A673 (cell line): ENCODE measurements at regions not wholly inside any gene's neighbourhood (a gene's known extent, or its start where the extent isn't known, plus 50 kb on each side); places are given as distances from the start of the nearest gene placed in this dataset.

Experiments
- BruUV-seq: library from RNA; stranded (reverse); fragments of 400-500 nt; replicated peaks from 2 replicates; lab custom pipeline; 2021; lab: Mats Ljungman, UMichigan
- CTCF ChIA-PET: fragments of 300-600 bp; sonication (Branson Sonifier 250); formaldehyde crosslinking; loops from one replicate; lab custom pipeline; 2022; ENCODE audit warnings: antibody characterized with exemption; lab: Charles Lee
- POLR2A ChIA-PET: fragments of 300-600 bp; sonication (Branson Sonifier 250); formaldehyde crosslinking; loops from one replicate; lab custom pipeline; 2022; ENCODE audit warnings: antibody characterized with exemption; ENCODE audit not compliant: low non-redundant PET; lab: Charles Lee
- DNase-seq: peaks from one replicate; pipeline ENCODE4 v3.0.0-alpha.2; 2015; ENCODE audit warnings: low spot score
- H3K27ac ChIP-seq: fragments of 200-600 bp; sonication (generic); 2 replicates; pipeline ENCODE4 v1.5.1; 2016; ENCODE audit warnings: mixed run types, low read depth, mild to moderate bottlenecking, mixed read lengths, antibody characterized with exemption, low read length; ENCODE audit not compliant: poor library complexity, severe bottlenecking
- H3K27me3 ChIP-seq: fragments of 200-600 bp; sonication (generic); replicated peaks from 2 replicates; pipeline ENCODE4 v1.6.1; 2017; ENCODE audit warnings: mixed run types, low read depth, mild to moderate bottlenecking, mixed read lengths, antibody characterized with exemption, low read length; ENCODE audit not compliant: insufficient read depth, poor library complexity
- H3K36me3 ChIP-seq: fragments of 200-600 bp; sonication (generic); 2 replicates; pipeline ENCODE4 v1.6.1; 2016; ENCODE audit warnings: mixed run types, mild to moderate bottlenecking, mixed read lengths, antibody characterized with exemption, low read length; ENCODE audit not compliant: insufficient read depth, poor library complexity, severe bottlenecking
- H3K4me1 ChIP-seq: fragments of 200-600 bp; sonication (generic); 2 replicates; pipeline ENCODE4 v1.6.1; 2017; ENCODE audit warnings: mixed run types, mild to moderate bottlenecking, mixed read lengths, antibody characterized with exemption, low read length; ENCODE audit not compliant: insufficient read depth, poor library complexity, severe bottlenecking
- H3K4me3 ChIP-seq: fragments of 200-600 bp; sonication (generic); 2 replicates; pipeline ENCODE4 v1.5.1; 2016; ENCODE audit warnings: low read depth, mixed run types, mild to moderate bottlenecking, mixed read lengths, low read length; ENCODE audit not compliant: poor library complexity, severe bottlenecking
- H3K9me3 ChIP-seq: fragments of 200-600 bp; sonication (generic); 2 replicates; pipeline ENCODE4 v1.6.1; 2016; ENCODE audit warnings: mixed run types, low read depth, mild to moderate bottlenecking, mixed read lengths, antibody characterized with exemption, low read length; ENCODE audit not compliant: poor library complexity, severe bottlenecking
- EZH2 ChIP-seq: fragments of 200-600 bp; sonication (generic); IDR thresholded peaks from 2 replicates; pipeline ENCODE4 v1.6.1; 2017; ENCODE audit warnings: borderline replicate concordance, low read depth, mild to moderate bottlenecking, mixed read lengths, antibody characterized with exemption, low read length; ENCODE audit not compliant: poor library complexity, severe bottlenecking
- intact Hi-C: fragments of 100-400 bp; cut with micrococcal nuclease; formaldehyde crosslinking; loops from one replicate; pipeline ENCODE4 v1.10.0; 2022; ENCODE audit not compliant: unreplicated experiment
- TF ChIP-seq, protein P1 (sequence below): fragments of 300-800, 200-600 bp; sonication (generic); conservative IDR thresholded peaks from 2 replicates; pipeline ENCODE4 v1.5.1; 2017; ENCODE audit warnings: low read depth, mild to moderate bottlenecking, antibody characterized with exemption, low read length, moderate library complexity, mixed read lengths

DNA sequence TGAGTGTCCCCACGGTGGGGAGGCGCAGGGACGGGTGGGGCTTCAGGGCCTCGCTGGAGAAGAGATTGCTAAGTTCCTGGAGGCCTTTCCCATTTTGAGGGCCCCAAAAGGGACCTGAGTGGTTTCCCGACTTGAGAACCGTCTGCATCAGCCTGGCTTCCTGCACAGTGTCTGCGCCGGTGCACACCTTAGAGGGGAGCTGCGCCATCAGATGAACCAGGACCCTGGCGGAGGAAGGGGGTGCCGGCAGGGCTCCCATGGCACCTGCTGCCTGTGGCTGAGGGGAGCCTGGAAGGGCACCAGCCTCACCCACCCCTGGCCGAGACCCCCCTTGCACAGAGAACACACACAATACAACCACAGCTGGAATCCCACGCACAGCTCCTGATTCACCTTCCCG is 465.1 kb upstream of the MYT1L start:
- ChIA-PET POLR2A (no interaction called here), CTCF (no interaction called here)
- Histone ChIP-seq H3K4me3 (no peak overlapping the region), H3K27ac (no peak overlapping the region), H3K27me3 (no peaks in the 10 kb centered on the region), H3K4me1 (no peaks in the 10 kb centered on the region), H3K9me3 (no peaks in the 10 kb centered on the region), H3K36me3 (no peaks in the 10 kb centered on the region)
- intact Hi-C loops = no loop called here
- no peak for DNase-seq
- BruUV-seq = no TSS peak
- TF ChIP-seq, protein P1, sequence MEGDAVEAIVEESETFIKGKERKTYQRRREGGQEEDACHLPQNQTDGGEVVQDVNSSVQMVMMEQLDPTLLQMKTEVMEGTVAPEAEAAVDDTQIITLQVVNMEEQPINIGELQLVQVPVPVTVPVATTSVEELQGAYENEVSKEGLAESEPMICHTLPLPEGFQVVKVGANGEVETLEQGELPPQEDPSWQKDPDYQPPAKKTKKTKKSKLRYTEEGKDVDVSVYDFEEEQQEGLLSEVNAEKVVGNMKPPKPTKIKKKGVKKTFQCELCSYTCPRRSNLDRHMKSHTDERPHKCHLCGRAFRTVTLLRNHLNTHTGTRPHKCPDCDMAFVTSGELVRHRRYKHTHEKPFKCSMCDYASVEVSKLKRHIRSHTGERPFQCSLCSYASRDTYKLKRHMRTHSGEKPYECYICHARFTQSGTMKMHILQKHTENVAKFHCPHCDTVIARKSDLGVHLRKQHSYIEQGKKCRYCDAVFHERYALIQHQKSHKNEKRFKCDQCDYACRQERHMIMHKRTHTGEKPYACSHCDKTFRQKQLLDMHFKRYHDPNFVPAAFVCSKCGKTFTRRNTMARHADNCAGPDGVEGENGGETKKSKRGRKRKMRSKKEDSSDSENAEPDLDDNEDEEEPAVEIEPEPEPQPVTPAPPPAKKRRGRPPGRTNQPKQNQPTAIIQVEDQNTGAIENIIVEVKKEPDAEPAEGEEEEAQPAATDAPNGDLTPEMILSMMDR = no peak
- no peak for TF ChIP-seq EZH2

DNA sequence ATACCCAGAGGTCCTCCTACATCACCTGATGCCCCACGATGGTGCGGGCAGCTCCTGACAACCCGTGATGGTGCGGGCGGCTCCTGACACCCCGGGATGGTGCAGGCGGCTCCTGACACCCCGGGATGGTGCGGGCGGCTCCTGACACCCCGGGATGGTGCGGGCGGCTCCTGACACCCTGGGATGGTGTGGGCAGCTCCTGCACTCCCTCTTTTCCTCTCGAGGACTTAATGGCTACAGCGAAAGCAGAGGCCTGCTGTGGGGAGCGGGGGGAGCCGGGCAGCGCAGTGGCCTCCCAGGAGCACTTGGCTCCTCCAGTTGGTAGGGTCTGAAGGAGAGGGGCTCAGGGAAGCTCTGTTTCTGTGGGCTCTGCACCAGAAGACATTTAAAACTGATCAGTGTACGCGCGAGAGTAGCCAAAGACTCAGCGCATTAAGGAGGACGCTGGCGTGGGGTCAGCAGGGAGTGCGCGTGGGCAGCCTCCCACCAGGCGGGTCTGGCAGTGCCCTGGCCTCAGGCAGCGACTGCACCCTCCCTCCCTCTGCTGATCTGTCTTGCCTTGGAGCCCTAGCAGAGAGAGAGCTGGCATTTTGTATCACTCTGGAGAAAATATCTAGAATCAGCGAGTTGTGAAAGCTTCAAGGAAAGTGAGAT is 464.5 kb upstream of the MYT1L start:
- ChIA-PET POLR2A (no interaction called here), CTCF (no interaction called here)
- H3K9me3 ChIP-seq = no peaks in the 10 kb centered on the region
- no peak for DNase-seq
- no peaks in the 10 kb centered on the region for H3K4me1 ChIP-seq
- TF ChIP-seq, protein P1 = no peak
- TF ChIP-seq EZH2 = no peak
- H3K27ac ChIP-seq = no peak overlapping the region
- no peak overlapping the region for H3K4me3 ChIP-seq
- intact Hi-C loops = no loop called here
- BruUV-seq = no TSS peak
- H3K36me3 ChIP-seq = no peaks in the 10 kb centered on the region
- no peaks in the 10 kb centered on the region for H3K27me3 ChIP-seq

DNA sequence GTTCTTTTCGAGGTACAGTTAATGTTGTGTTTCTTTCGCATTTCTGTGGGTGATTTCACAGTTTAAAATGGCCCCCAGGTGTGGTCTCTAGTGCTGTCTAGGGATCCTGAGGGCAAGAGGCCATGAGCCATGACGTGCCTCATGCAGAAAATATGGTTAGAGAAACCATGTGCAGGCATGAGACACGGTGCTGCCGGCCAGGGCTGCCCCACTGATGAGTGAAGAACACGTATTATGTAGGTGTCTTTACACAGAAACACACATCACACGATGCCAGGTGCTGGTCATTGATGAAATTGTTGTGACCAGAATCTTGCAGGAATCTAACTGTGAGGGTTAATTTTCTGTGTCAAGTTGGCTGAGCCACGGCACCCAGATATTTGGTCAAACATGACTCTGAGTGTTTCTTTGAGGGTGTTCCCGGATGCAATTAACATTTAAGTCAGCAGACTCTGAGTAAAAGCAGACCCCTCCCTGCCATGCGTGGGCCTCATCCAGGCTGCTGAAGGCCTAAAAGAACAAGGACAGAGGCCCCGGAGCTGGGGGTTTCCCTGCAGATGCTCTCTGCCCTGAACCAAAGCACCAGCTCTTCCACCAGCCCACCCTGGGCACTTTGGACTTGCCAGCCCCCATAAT is 463.0 kb upstream of the MYT1L start:
- Histone ChIP-seq H3K4me3 (no peak overlapping the region), H3K4me1 (no peaks in the 10 kb centered on the region), H3K36me3 (no peaks in the 10 kb centered on the region), H3K9me3 (no peaks in the 10 kb centered on the region), H3K27me3 (no peaks in the 10 kb centered on the region), H3K27ac (no peak overlapping the region)
- ChIA-PET CTCF (no interaction called here), POLR2A (no interaction called here)
- intact Hi-C loops = no loop called here
- no TSS peak for BruUV-seq
- DNase-seq = no peak
- no peak for TF ChIP-seq EZH2
- TF ChIP-seq, protein P1 = no peak
